ENCODE measurements at regions not wholly inside any gene's neighbourhood (a gene's known extent, or its start where the extent isn't known, plus 50 kb on each side); places are given as distances from the start of the nearest gene placed in this dataset.
A peak's percentile ranks its signal among the peaks of the same experiment; 100 is the strongest.

DNA sequence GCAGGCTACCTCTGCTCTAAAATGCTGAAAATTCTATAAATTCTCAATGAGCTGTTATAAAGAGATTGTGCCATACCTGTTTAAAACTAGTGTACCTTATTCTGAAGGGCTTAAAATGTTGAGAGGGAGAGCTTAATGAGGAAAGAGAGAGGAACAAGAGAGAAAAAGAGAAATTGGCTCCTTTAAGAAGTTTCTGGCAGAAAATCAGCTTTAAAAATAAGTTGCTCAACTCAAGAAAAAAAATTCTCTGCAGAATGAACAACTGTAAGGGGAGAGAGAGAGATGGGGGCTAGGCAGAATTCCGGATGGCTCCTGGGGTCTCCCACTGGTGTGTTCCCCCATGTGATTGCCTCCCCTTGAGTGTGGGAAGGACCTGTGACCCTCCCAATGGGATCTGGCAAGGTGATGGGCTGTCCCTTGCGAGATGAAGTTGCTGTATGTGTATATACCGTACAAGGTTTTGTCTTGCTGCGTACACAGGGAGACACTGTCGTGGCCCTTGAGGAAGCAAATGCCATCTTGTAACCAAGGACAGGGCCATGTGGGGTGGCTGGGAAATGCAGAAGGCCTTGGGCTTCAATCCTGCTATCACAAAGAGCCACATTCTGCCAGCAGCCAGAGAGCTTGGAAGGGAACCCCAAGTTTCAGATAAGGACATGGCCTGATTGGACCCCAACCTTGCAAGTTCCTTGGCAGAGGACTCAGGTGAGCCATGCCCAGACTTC is 64.3 kb upstream of the S1PR3 start:
- no peaks in the 10 kb centered on the region for H3K36me3 Mint-ChIP-seq (ENCODE audit: low read depth)
- peak overlapping the region; percentile 43 for H3K27ac Mint-ChIP-seq
- no peaks in the 10 kb centered on the region for H3K27me3 Mint-ChIP-seq
- TF ChIP-seq, protein P1, sequence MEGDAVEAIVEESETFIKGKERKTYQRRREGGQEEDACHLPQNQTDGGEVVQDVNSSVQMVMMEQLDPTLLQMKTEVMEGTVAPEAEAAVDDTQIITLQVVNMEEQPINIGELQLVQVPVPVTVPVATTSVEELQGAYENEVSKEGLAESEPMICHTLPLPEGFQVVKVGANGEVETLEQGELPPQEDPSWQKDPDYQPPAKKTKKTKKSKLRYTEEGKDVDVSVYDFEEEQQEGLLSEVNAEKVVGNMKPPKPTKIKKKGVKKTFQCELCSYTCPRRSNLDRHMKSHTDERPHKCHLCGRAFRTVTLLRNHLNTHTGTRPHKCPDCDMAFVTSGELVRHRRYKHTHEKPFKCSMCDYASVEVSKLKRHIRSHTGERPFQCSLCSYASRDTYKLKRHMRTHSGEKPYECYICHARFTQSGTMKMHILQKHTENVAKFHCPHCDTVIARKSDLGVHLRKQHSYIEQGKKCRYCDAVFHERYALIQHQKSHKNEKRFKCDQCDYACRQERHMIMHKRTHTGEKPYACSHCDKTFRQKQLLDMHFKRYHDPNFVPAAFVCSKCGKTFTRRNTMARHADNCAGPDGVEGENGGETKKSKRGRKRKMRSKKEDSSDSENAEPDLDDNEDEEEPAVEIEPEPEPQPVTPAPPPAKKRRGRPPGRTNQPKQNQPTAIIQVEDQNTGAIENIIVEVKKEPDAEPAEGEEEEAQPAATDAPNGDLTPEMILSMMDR (IDR thresholded peaks at IDR 0.05): no peak
- peaks cover 8% of the 10 kb centered on the region for H3K9me3 Mint-ChIP-seq
- peaks cover 46% of the 10 kb centered on the region for H3K4me1 Mint-ChIP-seq
- intact Hi-C loops (cut with micrococcal nuclease): loop anchor here (5.0 kb wide), 1 partner anchor 90 kb away; no protein-coding TSS in a partner anchor
- DNase-seq: no peak
- H3K4me3 Mint-ChIP-seq: peak overlapping the region; percentile 29
- ChIA-PET POLR2A (no interaction called here), CTCF (interaction anchor here (0.7 kb wide), 1 partner anchor 1848 kb away, joined by 4 read pairs; no protein-coding TSS in a partner anchor)
- ATAC-seq (ENCODE audit: low read depth): no peak

DNA sequence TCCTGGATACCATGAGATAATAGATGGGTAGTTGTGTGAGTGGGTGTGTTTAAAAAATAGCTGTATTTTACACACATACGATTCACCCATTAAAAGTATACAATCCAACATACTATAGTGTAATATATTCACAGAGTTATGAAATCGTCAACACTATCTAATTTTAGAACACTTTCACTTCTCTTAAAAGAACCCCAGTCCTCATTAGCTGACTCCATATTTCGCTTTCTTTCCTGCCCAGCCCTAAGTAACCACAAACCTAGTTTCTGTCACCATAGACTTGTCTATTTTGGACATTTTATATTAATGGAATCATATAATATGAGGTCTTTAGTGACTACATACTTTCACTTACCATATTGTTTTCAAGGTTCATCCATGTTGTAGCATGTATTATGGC is 63.8 kb upstream of the S1PR3 start:
- intact Hi-C loops (cut with micrococcal nuclease): loop anchor here (5.0 kb wide), 1 partner anchor 90 kb away; no protein-coding TSS in a partner anchor
- Mint-ChIP-seq H3K4me3 (peak overlapping the region; percentile 29), H3K9me3 (peaks cover 8% of the 10 kb centered on the region), H3K4me1 (peaks cover 41% of the 10 kb centered on the region), H3K27me3 (peaks cover 3% of the 10 kb centered on the region), H3K27ac (peak overlapping the region; percentile 43), H3K36me3 (ENCODE audit: low read depth) (no peaks in the 10 kb centered on the region)
- ChIA-PET CTCF (no interaction called here), POLR2A (no interaction called here)
- TF ChIP-seq, protein P1 (IDR thresholded peaks at IDR 0.05): no peak
- ATAC-seq (ENCODE audit: low read depth) (peak; percentile 79), DNase-seq (no peak)

DNA sequence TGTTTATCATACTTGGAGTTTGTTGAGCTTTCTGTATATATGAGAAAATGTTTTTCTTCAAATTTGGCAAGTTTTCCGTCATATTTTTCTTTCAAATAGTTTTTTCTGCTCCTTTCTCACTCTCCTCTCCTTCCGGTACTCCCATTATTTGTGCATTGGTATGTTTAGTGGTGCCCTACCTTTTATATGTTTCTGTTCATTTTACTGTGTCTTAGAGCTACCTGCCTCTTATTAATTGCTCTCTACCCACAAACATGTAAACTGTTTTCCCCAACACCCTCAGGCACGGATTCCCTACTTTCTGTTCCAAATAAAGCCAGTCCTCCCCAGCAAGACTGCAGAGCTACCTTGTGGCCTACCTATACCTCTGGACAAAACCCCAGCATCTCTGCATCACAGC is 60.6 kb upstream of the S1PR3 start:
- H3K9me3 Mint-ChIP-seq: peaks cover 8% of the 10 kb centered on the region
- ATAC-seq (ENCODE audit: low read depth): no peak
- no peaks in the 10 kb centered on the region for H3K36me3 Mint-ChIP-seq (ENCODE audit: low read depth)
- POLR2A ChIA-PET: no interaction called here
- intact Hi-C loops (cut with micrococcal nuclease): no loop called here
- H3K27me3 Mint-ChIP-seq: peaks cover 8% of the 10 kb centered on the region
- no peak overlapping the region for H3K4me3 Mint-ChIP-seq
- no peak overlapping the region for H3K27ac Mint-ChIP-seq
- H3K4me1 Mint-ChIP-seq: peaks cover 19% of the 10 kb centered on the region
- TF ChIP-seq, protein P1 (IDR thresholded peaks at IDR 0.05): no peak
- CTCF ChIA-PET: no interaction called here
- no peak for DNase-seq

DNA sequence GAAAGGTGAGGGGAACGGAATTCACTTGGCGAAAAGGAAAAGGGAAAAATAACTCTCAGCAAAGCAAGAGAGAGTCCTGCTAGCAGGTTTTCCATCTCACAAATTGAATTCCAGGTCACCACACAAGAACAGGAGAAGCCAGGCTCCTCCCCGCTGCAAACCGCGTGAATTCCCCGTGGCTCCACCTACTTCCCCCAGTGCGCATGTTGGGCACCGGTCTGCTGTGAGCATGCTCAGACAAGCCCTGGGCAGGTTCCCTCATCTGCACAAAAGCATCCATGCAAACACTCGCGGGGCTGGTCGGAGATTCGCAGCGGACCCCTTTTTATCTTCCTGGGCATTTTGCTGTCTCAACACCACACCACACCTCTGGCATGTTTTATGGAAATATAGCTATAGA is 58.5 kb upstream of the S1PR3 start:
- Mint-ChIP-seq H3K27ac (no peak overlapping the region), H3K27me3 (peaks cover 11% of the 10 kb centered on the region), H3K36me3 (ENCODE audit: low read depth) (no peaks in the 10 kb centered on the region), H3K4me3 (no peak overlapping the region), H3K4me1 (peaks cover 5% of the 10 kb centered on the region), H3K9me3 (peaks cover 5% of the 10 kb centered on the region)
- ChIA-PET POLR2A (no interaction called here), CTCF (no interaction called here)
- DNase-seq (no peak), ATAC-seq (ENCODE audit: low read depth) (no peak)
- TF ChIP-seq, protein P1 (IDR thresholded peaks at IDR 0.05): no peak
- intact Hi-C loops (cut with micrococcal nuclease): no loop called here

DNA sequence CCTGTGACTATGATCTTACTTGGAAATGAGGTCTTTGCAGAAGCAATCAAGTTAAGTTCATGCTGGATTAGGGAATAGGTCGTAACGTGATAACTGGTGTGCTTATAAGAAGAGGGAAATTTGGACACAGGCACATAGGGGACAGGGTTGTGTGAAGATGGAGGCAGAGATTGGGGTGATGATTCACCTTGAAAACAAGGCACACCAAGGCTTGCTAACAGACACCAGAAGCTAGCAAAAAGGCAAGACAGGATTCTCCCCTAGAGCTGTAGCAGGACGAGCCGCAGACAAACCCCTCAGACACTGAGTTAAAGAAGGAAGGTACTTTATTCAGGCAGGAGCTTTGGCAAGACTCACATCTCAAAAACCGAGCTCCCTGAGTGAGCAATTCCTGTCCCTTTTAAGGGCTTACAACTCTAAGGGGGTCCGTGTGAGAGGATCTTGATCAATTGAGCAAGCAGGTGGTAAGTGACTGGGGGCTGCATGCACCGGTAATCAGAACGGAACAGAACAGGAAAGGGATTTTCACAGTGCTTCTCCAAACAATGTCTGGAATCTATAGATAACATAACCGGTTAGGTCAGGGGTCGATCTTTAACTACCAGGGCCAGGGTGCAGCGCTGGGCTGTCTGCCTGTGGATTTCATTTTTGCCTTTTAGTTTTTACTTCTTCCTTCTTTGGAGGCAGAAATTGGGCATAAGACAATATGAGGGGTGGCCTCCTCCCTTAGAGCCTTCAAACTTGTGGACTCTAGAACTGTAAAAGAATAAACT is 57.5 kb upstream of the S1PR3 start:
- no peak overlapping the region for H3K27ac Mint-ChIP-seq
- peaks cover 11% of the 10 kb centered on the region for H3K27me3 Mint-ChIP-seq
- TF ChIP-seq, protein P1 (IDR thresholded peaks at IDR 0.05): no peak
- no peak for DNase-seq
- H3K4me1 Mint-ChIP-seq: no peaks in the 10 kb centered on the region
- no peaks in the 10 kb centered on the region for H3K36me3 Mint-ChIP-seq (ENCODE audit: low read depth)
- ATAC-seq (ENCODE audit: low read depth): no peak
- ChIA-PET CTCF (no interaction called here), POLR2A (no interaction called here)
- intact Hi-C loops (cut with micrococcal nuclease): no loop called here
- H3K4me3 Mint-ChIP-seq: no peak overlapping the region
- H3K9me3 Mint-ChIP-seq: peaks cover 5% of the 10 kb centered on the region
